GM06990 (cell line): ENCODE measurements at regions not wholly inside any gene's neighbourhood (a gene's known extent, or its start where the extent isn't known, plus 50 kb on each side); places are given as distances from the start of the nearest gene placed in this dataset.

Source experiments
- DNase-seq: peaks from one replicate; pipeline ENCODE4 v3.0.0-alpha.2; 2011; ENCODE audit not compliant: insufficient read length; ENCODE audit errors: extremely low read depth
- H3K27me3 ChIP-seq: replicated peaks from 2 replicates; pipeline ENCODE4 v1.6.0; 2011; ENCODE audit warnings: low read length; ENCODE audit not compliant: control insufficient read depth, insufficient read depth
- H3K36me3 ChIP-seq: 2 replicates; pipeline ENCODE4 v1.5.1; 2011; ENCODE audit warnings: low read length; ENCODE audit not compliant: control insufficient read depth, insufficient read depth
- H3K4me3 ChIP-seq: replicated peaks from 2 replicates; pipeline ENCODE4 v1.5.1; 2011; ENCODE audit warnings: low read depth, mild to moderate bottlenecking, control low read depth, low read length
- TF ChIP-seq, protein P1 (sequence below): IDR thresholded peaks from 2 replicates; pipeline ENCODE4 v1.5.1; 2011; ENCODE audit warnings: low read length, control low read depth, mild to moderate bottlenecking, inconsistent platforms; ENCODE audit not compliant: insufficient read depth, poor library complexity, severe bottlenecking

DNA sequence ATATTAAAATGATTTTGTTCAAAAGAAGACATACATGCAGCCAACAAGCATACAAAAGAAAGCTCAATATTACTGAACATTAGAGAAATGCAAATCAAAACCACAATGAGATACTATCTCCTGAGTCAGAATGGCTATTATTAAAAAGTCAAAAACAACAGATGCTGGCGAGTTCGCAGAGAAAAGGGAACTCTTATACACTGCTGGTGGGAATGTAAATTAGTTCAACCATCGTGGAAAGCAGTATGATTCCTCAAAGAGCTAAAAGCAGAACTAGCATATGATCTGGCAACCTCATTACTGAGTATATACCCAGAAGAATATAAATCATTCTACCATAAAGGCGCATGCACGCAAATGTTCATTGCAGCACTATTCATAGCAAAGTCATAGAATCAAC is 126.0 kb upstream of the HMCN1 start:
- TF ChIP-seq, protein P1, sequence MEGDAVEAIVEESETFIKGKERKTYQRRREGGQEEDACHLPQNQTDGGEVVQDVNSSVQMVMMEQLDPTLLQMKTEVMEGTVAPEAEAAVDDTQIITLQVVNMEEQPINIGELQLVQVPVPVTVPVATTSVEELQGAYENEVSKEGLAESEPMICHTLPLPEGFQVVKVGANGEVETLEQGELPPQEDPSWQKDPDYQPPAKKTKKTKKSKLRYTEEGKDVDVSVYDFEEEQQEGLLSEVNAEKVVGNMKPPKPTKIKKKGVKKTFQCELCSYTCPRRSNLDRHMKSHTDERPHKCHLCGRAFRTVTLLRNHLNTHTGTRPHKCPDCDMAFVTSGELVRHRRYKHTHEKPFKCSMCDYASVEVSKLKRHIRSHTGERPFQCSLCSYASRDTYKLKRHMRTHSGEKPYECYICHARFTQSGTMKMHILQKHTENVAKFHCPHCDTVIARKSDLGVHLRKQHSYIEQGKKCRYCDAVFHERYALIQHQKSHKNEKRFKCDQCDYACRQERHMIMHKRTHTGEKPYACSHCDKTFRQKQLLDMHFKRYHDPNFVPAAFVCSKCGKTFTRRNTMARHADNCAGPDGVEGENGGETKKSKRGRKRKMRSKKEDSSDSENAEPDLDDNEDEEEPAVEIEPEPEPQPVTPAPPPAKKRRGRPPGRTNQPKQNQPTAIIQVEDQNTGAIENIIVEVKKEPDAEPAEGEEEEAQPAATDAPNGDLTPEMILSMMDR = no peak
- no peaks in the 10 kb centered on the region for H3K27me3 ChIP-seq
- DNase-seq = no peak
- no peaks in the 10 kb centered on the region for H3K36me3 ChIP-seq
- no peak overlapping the region for H3K4me3 ChIP-seq

DNA sequence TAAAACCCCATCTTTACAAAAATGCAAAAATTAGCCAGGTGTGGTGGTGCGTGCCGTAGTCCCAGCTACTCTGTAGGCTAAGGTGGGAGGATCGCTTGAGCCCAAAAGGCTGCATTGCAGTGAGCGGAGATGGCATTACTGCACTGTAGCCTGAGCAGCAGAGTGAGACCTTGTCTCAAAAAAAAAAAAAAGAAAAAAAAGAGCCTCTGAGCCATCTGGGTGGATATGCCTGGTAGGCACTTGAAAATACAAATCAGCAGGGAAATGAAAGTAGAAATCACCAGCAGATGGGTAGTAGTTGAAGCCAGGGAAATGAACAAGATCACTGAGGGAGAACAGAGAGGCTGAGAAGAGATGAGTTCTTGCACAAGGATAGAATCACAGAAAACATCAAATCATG is 131.0 kb upstream of the HMCN1 start:
- Histone ChIP-seq H3K27me3 (no peaks in the 10 kb centered on the region), H3K4me3 (no peak overlapping the region), H3K36me3 (no peaks in the 10 kb centered on the region)
- TF ChIP-seq, protein P1 = no peak
- peak; percentile 13 for DNase-seq

DNA sequence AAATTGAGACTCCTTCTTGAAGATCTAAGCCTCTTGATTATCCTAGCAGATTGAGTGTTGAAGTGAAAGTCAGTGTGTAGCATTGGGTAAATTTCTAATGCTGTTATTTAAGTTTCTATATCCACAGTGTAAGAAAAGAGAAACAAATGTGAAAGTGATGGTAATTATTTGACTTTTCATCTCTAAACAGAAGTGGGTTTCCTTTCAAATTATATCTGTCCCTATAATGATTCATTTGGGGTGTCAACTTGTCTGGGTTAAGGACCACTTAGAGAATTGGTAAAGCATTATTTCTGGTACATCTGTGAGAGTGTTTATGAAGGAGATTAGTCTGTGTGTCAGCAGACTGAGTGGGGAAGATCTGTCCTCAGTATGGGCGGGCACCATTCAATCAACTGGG is 133.0 kb upstream of the HMCN1 start:
- H3K36me3 ChIP-seq = no peaks in the 10 kb centered on the region
- DNase-seq = no peak
- no peak overlapping the region for H3K4me3 ChIP-seq
- TF ChIP-seq, protein P1 = no peak
- no peaks in the 10 kb centered on the region for H3K27me3 ChIP-seq

DNA sequence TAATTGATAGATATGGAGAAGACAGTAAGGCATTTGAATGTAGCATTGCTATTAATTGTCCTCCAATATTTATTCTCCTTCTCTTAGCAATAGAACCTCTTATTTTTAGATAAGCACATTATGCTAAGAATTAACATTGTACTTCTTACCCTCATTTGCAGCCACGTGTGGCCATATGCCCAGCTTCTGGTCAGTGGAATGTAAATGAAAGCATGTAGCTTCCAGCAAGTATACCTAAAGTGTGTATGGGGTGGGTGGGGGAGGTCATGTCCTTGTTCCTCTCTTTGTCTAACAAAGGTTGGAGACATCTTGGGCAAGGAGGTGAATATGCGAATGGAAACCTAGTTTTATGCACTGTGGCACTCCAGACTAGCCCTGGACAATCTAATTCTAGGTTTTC is 133.6 kb upstream of the HMCN1 start:
- Histone ChIP-seq H3K27me3 (no peaks in the 10 kb centered on the region), H3K4me3 (no peak overlapping the region), H3K36me3 (no peaks in the 10 kb centered on the region)
- DNase-seq = no peak
- TF ChIP-seq, protein P1 = no peak

DNA sequence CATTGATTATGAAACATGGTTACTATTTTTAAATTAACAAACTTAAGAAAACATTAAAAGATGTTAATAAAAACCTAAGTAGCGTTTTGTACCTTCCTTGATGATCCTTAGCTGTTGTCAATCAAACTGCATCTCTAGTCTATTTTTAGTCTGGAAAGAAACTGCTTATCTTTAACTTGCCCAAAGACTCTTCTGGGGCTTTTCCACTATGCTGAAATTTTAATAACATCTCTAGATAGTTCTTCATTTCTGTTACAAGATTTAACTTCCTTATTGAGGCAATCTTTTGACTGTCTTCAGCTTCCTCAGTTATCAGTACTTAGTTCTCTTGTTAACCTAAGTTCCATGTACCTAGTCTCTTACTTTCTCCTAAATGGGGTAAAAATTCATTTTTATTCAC is 135.9 kb upstream of the HMCN1 start:
- Histone ChIP-seq H3K36me3 (no peaks in the 10 kb centered on the region), H3K27me3 (no peaks in the 10 kb centered on the region), H3K4me3 (no peak overlapping the region)
- TF ChIP-seq, protein P1 = no peak
- no peak for DNase-seq
